ENCODE measurements at regions not wholly inside any gene's neighbourhood (a gene's known extent, or its start where the extent isn't known, plus 50 kb on each side); places are given as distances from the start of the nearest gene placed in this dataset.

- no peak for TF ChIP-seq CTCF (IDR thresholded peaks at IDR 0.05)
- TF ChIP-seq POLR2A (IDR thresholded peaks at IDR 0.05) = no peak
These were observed 882.4 kb downstream of the C4orf33 start for GRCh38 chr4:129978315-129978714.
